Ishikawa (cell line): ENCODE measurements at regions not wholly inside any gene's neighbourhood (a gene's known extent, or its start where the extent isn't known, plus 50 kb on each side); places are given as distances from the start of the nearest gene placed in this dataset.

ENCODE experiments used
- CREB1 ChIP-seq: IDR thresholded peaks from 2 replicates; pipeline ENCODE4 v1.6.1; 2012; ENCODE audit warnings: low read depth
- EP300 ChIP-seq: IDR thresholded peaks from 2 replicates; pipeline ENCODE4 v1.6.1; 2012; ENCODE audit warnings: borderline replicate concordance
- RAD21 ChIP-seq: IDR thresholded peaks from 2 replicates; pipeline ENCODE4 v1.6.1; 2012; ENCODE audit warnings: low read depth
- REST ChIP-seq: IDR thresholded peaks from 2 replicates; pipeline ENCODE4 v1.6.1; 2012; ENCODE audit warnings: low read depth, mild to moderate bottlenecking
- TCF12 ChIP-seq: IDR thresholded peaks from 2 replicates; pipeline ENCODE4 v1.6.1; 2012; ENCODE audit warnings: low read depth

- TF ChIP-seq REST (no peak), RAD21 (no peak), CREB1 (no peak), TCF12 (no peak), EP300 (no peak)
These were observed 266.4 kb upstream of the PRDM1 start for GRCh38 chr6:105819745-105820144.
